ENCODE measurements at regions not wholly inside any gene's neighbourhood (a gene's known extent, or its start where the extent isn't known, plus 50 kb on each side); places are given as distances from the start of the nearest gene placed in this dataset.
"Not testable (repeated sequence)": the region's sequence is repeated elsewhere in the genome, so short reads cannot be mapped to it uniquely, and the experiment has no call there.

- no peaks in the 10 kb centered on the region for H3K36me3 ChIP-seq (ENCODE audit: control insufficient read depth in 4 of 4, insufficient read depth in 4 of 4, low read length in 3 of 4)
- no peak overlapping the region for H3K4me3 ChIP-seq (ENCODE audit: control insufficient read depth in 1 of 7, extremely low read depth in 1 of 7, insufficient read depth in 4 of 7, low read depth in 2 of 7, low read length in 6 of 7)
- POLR2A ChIA-PET = no interaction called here
- H3K9me3 ChIP-seq (ENCODE audit: control extremely low read depth in 1 of 5, control insufficient read depth in 4 of 5, insufficient read depth in 2 of 5, low read depth in 1 of 5, low read length in 4 of 5) = no peaks in the 10 kb centered on the region
- WGBS (ENCODE audit: insufficient coverage) = 100% methylated on average over 2 of the region's 2 CpGs
- H3K27me3 ChIP-seq (replicated peaks in 2 of 5; ENCODE audit: control insufficient read depth in 4 of 5, insufficient read depth in 5 of 5, low read length in 4 of 5) = no peaks in the 10 kb centered on the region
- no peak for DNase-seq
- no peaks in the 10 kb centered on the region for H3K4me1 ChIP-seq (ENCODE audit: control extremely low read depth in 1 of 4, control insufficient read depth in 4 of 4, insufficient read depth in 4 of 4, low read length in 3 of 4)
- CTCF ChIA-PET = interaction anchor here (1.0 kb wide), 1 partner anchor 18 kb away, joined by 3 read pairs; no protein-coding TSS in a partner anchor
- H3K27ac ChIP-seq (ENCODE audit: insufficient read depth in 1 of 2, low read depth in 1 of 2, low read length in 2 of 2, poor library complexity in 1 of 2, severe bottlenecking in 2 of 2) = no peak overlapping the region
These were observed 106.9 kb upstream of the KRAS start for GRCh38 chr12:25357595-25357994.

DNA sequence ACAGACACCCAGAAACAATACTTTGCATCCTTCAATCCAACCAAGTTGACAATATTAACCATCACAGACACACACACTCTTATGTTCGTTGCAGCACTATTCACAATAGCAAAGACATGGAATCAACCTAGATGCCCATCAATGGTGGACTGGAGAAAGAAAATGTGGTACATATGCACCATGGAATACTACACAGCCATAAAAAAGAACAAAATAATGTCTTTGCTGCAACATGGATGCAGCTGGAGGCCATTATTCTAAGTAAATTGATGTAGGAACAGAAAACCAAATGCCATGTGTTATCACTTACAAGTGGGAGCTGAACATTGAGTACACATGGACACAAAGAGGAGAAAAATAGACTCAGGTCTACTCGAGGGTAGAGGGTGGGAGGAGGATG, 102.2 kb upstream of the KRAS start:
- DNase-seq; POLR2A ChIA-PET; H3K27ac ChIP-seq (ENCODE audit: insufficient read depth in 1 of 2, low read depth in 1 of 2, low read length in 2 of 2, poor library complexity in 1 of 2, severe bottlenecking in 2 of 2); H3K27me3 ChIP-seq (replicated peaks in 2 of 5; ENCODE audit: control insufficient read depth in 4 of 5, insufficient read depth in 5 of 5, low read length in 4 of 5); H3K4me1 ChIP-seq (ENCODE audit: control extremely low read depth in 1 of 4, control insufficient read depth in 4 of 4, insufficient read depth in 4 of 4, low read length in 3 of 4); H3K36me3 ChIP-seq (ENCODE audit: control insufficient read depth in 4 of 4, insufficient read depth in 4 of 4, low read length in 3 of 4); H3K4me3 ChIP-seq (ENCODE audit: control insufficient read depth in 1 of 7, extremely low read depth in 1 of 7, insufficient read depth in 4 of 7, low read depth in 2 of 7, low read length in 6 of 7); CTCF ChIA-PET; H3K9me3 ChIP-seq (ENCODE audit: control extremely low read depth in 1 of 5, control insufficient read depth in 4 of 5, insufficient read depth in 2 of 5, low read depth in 1 of 5, low read length in 4 of 5): not testable (repeated sequence)
- WGBS (ENCODE audit: insufficient coverage) = 100% methylated on average over 1 of the region's 2 CpGs

GRCh38 chr12:25352083-25352918, 101.6 kb upstream of the KRAS start:
- CTCF ChIA-PET = no interaction called here
- Histone ChIP-seq H3K4me1 (ENCODE audit: control extremely low read depth in 1 of 4, control insufficient read depth in 4 of 4, insufficient read depth in 4 of 4, low read length in 3 of 4) (peaks cover 0 to 3% (median 1%) of the 10 kb centered on the region in 4 experiments), H3K27ac (ENCODE audit: insufficient read depth in 1 of 2, low read depth in 1 of 2, low read length in 2 of 2, poor library complexity in 1 of 2, severe bottlenecking in 2 of 2) (no peak overlapping the region), H3K36me3 (ENCODE audit: control insufficient read depth in 4 of 4, insufficient read depth in 4 of 4, low read length in 3 of 4) (no peaks in the 10 kb centered on the region), H3K4me3 (ENCODE audit: control insufficient read depth in 1 of 7, extremely low read depth in 1 of 7, insufficient read depth in 4 of 7, low read depth in 2 of 7, low read length in 6 of 7) (no peak overlapping the region), H3K27me3 (replicated peaks in 2 of 5; ENCODE audit: control insufficient read depth in 4 of 5, insufficient read depth in 5 of 5, low read length in 4 of 5) (no peaks in the 10 kb centered on the region), H3K9me3 (ENCODE audit: control extremely low read depth in 1 of 5, control insufficient read depth in 4 of 5, insufficient read depth in 2 of 5, low read depth in 1 of 5, low read length in 4 of 5) (no peaks in the 10 kb centered on the region)
- no peak for DNase-seq
- WGBS (ENCODE audit: insufficient coverage) = 96% methylated on average over 3 of the region's 4 CpGs
- POLR2A ChIA-PET = no interaction called here

DNA sequence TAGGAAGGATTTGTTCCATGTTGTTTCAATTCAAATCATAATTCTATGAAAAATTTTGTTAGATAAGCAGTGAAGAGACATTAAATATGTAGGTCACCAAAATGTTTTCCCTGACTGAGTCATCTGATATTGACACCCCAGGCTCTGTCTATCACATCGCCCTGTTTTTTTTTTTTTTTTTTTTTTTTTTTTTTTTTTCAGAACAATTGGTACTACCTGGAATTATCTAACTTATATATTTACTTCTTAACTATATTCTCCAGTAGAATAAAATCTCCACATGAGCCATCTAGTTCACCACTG, 97.8 kb upstream of the KRAS start:
- ChIA-PET POLR2A (no interaction called here), CTCF (interaction anchor here (0.7 to 1.0 kb wide), 2 partner anchors 107 to 111 kb away, joined by 3 to 4 read pairs; no protein-coding TSS in a partner anchor)
- WGBS (ENCODE audit: insufficient coverage) = no CpG with 5 or more reads among the region's 1 CpG
- Histone ChIP-seq H3K4me3 (ENCODE audit: control insufficient read depth in 1 of 7, extremely low read depth in 1 of 7, insufficient read depth in 4 of 7, low read depth in 2 of 7, low read length in 6 of 7) (no peak overlapping the region), H3K27me3 (replicated peaks in 2 of 5; ENCODE audit: control insufficient read depth in 4 of 5, insufficient read depth in 5 of 5, low read length in 4 of 5) (no peaks in the 10 kb centered on the region), H3K4me1 (ENCODE audit: control extremely low read depth in 1 of 4, control insufficient read depth in 4 of 4, insufficient read depth in 4 of 4, low read length in 3 of 4) (peaks cover 0 to 3% (median 1%) of the 10 kb centered on the region in 4 experiments), H3K36me3 (ENCODE audit: control insufficient read depth in 4 of 4, insufficient read depth in 4 of 4, low read length in 3 of 4) (no peaks in the 10 kb centered on the region), H3K27ac (ENCODE audit: insufficient read depth in 1 of 2, low read depth in 1 of 2, low read length in 2 of 2, poor library complexity in 1 of 2, severe bottlenecking in 2 of 2) (no peak overlapping the region), H3K9me3 (ENCODE audit: control extremely low read depth in 1 of 5, control insufficient read depth in 4 of 5, insufficient read depth in 2 of 5, low read depth in 1 of 5, low read length in 4 of 5) (no peaks in the 10 kb centered on the region)
- no peak for DNase-seq

- DNase-seq = no peak
- Histone ChIP-seq H3K9me3 (ENCODE audit: control extremely low read depth in 1 of 5, control insufficient read depth in 4 of 5, insufficient read depth in 2 of 5, low read depth in 1 of 5, low read length in 4 of 5) (no peaks in the 10 kb centered on the region), H3K4me3 (ENCODE audit: control insufficient read depth in 1 of 7, extremely low read depth in 1 of 7, insufficient read depth in 4 of 7, low read depth in 2 of 7, low read length in 6 of 7) (no peak overlapping the region), H3K36me3 (ENCODE audit: control insufficient read depth in 4 of 4, insufficient read depth in 4 of 4, low read length in 3 of 4) (no peaks in the 10 kb centered on the region), H3K4me1 (ENCODE audit: control extremely low read depth in 1 of 4, control insufficient read depth in 4 of 4, insufficient read depth in 4 of 4, low read length in 3 of 4) (peaks cover 0 to 3% (median 1%) of the 10 kb centered on the region in 4 experiments), H3K27ac (ENCODE audit: insufficient read depth in 1 of 2, low read depth in 1 of 2, low read length in 2 of 2, poor library complexity in 1 of 2, severe bottlenecking in 2 of 2) (no peak overlapping the region), H3K27me3 (replicated peaks in 2 of 5; ENCODE audit: control insufficient read depth in 4 of 5, insufficient read depth in 5 of 5, low read length in 4 of 5) (no peaks in the 10 kb centered on the region)
- POLR2A ChIA-PET = no interaction called here
- CTCF ChIA-PET = interaction anchor here (1.0 kb wide), 1 partner anchor 106 kb away, joined by 4 read pairs; no protein-coding TSS in a partner anchor
- 100% methylated on average over 3 of the region's 4 CpGs for WGBS (ENCODE audit: insufficient coverage)
These were observed 97.2 kb upstream of the KRAS start for GRCh38 chr12:25347716-25348592.

DNA sequence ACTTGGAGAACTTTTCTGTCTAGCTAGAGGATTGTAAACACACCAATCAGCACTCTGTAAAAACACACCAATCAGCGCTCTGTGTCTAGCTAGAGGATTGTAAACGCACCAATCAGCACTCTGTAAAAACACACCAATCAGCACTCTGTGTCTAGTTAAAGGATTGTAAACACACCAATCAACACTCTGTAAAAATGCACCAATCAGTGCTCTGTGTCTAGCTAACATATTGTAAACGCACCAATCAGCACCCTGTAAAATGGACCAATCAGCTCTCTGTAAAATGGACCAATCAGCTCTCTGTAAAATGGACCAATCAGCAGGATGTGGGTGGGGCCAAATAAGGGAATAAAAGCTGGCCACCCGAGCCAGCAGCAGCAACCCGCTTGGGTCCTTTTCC, 91.1 kb upstream of the KRAS start:
- CTCF ChIA-PET = interaction anchor here (1.0 to 2.3 kb wide), 2 partner anchors 8 to 24 kb away, joined by 3 to 9 read pairs; no protein-coding TSS in a partner anchor
- DNase-seq; H3K9me3 ChIP-seq (ENCODE audit: control extremely low read depth in 1 of 5, control insufficient read depth in 4 of 5, insufficient read depth in 2 of 5, low read depth in 1 of 5, low read length in 4 of 5); H3K36me3 ChIP-seq (ENCODE audit: control insufficient read depth in 4 of 4, insufficient read depth in 4 of 4, low read length in 3 of 4); H3K27me3 ChIP-seq (replicated peaks in 2 of 5; ENCODE audit: control insufficient read depth in 4 of 5, insufficient read depth in 5 of 5, low read length in 4 of 5); H3K27ac ChIP-seq (ENCODE audit: insufficient read depth in 1 of 2, low read depth in 1 of 2, low read length in 2 of 2, poor library complexity in 1 of 2, severe bottlenecking in 2 of 2); H3K4me3 ChIP-seq (ENCODE audit: control insufficient read depth in 1 of 7, extremely low read depth in 1 of 7, insufficient read depth in 4 of 7, low read depth in 2 of 7, low read length in 6 of 7); POLR2A ChIA-PET; H3K4me1 ChIP-seq (ENCODE audit: control extremely low read depth in 1 of 4, control insufficient read depth in 4 of 4, insufficient read depth in 4 of 4, low read length in 3 of 4): not testable (repeated sequence)
- WGBS (ENCODE audit: insufficient coverage) = no CpG with 5 or more reads among the region's 5 CpGs

DNA sequence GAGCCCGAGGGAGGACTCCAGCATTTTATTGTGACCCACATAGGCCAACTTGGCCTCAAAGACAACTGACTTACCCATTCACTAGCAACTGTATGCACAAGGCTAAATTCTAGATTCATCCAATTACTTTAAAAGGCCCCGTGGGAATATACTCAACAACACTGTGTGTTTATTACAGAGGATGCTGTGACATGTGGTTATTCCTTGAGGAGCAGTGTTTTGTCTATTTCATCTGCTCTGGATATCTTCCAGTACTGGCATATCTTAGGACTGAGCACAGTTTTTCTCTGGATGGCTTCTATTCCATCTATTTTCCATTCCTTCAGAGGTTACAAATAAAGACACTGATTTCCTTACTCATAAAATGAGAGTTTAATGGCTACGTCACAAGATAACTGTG, 87.2 kb upstream of the KRAS start:
- Histone ChIP-seq H3K4me3 (ENCODE audit: control insufficient read depth in 1 of 7, extremely low read depth in 1 of 7, insufficient read depth in 4 of 7, low read depth in 2 of 7, low read length in 6 of 7) (no peak overlapping the region), H3K9me3 (ENCODE audit: control extremely low read depth in 1 of 5, control insufficient read depth in 4 of 5, insufficient read depth in 2 of 5, low read depth in 1 of 5, low read length in 4 of 5) (peaks cover 0 to 4% (median 0%) of the 10 kb centered on the region in 5 experiments), H3K27ac (ENCODE audit: insufficient read depth in 1 of 2, low read depth in 1 of 2, low read length in 2 of 2, poor library complexity in 1 of 2, severe bottlenecking in 2 of 2) (no peak overlapping the region), H3K36me3 (ENCODE audit: control insufficient read depth in 4 of 4, insufficient read depth in 4 of 4, low read length in 3 of 4) (no peaks in the 10 kb centered on the region), H3K4me1 (ENCODE audit: control extremely low read depth in 1 of 4, control insufficient read depth in 4 of 4, insufficient read depth in 4 of 4, low read length in 3 of 4) (peaks cover 0 to 4% (median 0%) of the 10 kb centered on the region in 4 experiments), H3K27me3 (replicated peaks in 2 of 5; ENCODE audit: control insufficient read depth in 4 of 5, insufficient read depth in 5 of 5, low read length in 4 of 5) (no peaks in the 10 kb centered on the region)
- ChIA-PET CTCF (no interaction called here), POLR2A (no interaction called here)
- WGBS (ENCODE audit: insufficient coverage) = no CpG with 5 or more reads among the region's 3 CpGs
- DNase-seq = no peak

All from common myeloid progenitor, CD34-positive (primary cell).